Caco-2 (cell line): ENCODE measurements at regions not wholly inside any gene's neighbourhood (a gene's known extent, or its start where the extent isn't known, plus 50 kb on each side); places are given as distances from the start of the nearest gene placed in this dataset.
"Not testable (repeated sequence)": the region's sequence is repeated elsewhere in the genome, so short reads cannot be mapped to it uniquely, and the experiment has no call there.

ENCODE experiments used
- BruUV-seq: library from RNA; stranded (reverse); fragments of 400-500 nt; replicated peaks from 2 replicates; lab custom pipeline; 2021; lab: Mats Ljungman, UMichigan
- CTCF ChIA-PET: fragments of 300-600 bp; sonication (Branson Sonifier 250); formaldehyde crosslinking; loops from one replicate; lab custom pipeline; 2022; ENCODE audit warnings: antibody characterized with exemption; lab: Charles Lee
- POLR2A ChIA-PET: fragments of 300-600 bp; sonication (Branson Sonifier 250); formaldehyde crosslinking; loops from one replicate; lab custom pipeline; 2022; ENCODE audit warnings: antibody characterized with exemption; lab: Charles Lee
- DNase-seq, 2 experiments: peaks; one replicate each; pipeline versions ENCODE4 v3.0.0 to v3.0.0-alpha.2; 2020 to 2022
- H3K27me3 ChIP-seq: replicated peaks from 2 replicates; pipeline ENCODE4 v1.6.0; 2011; ENCODE audit warnings: low read length; ENCODE audit not compliant: control insufficient read depth, insufficient read depth
- H3K36me3 ChIP-seq: 2 replicates; pipeline ENCODE4 v1.5.1; 2011; ENCODE audit warnings: low read length; ENCODE audit not compliant: control insufficient read depth, insufficient read depth
- H3K4me1 ChIP-seq: fragments of 250-450 bp; sonication (Bioruptor Pico); 2 replicates; pipeline ENCODE4 v1.5.1; 2020; ENCODE audit warnings: mild to moderate bottlenecking
- H3K4me3 ChIP-seq: 2 replicates; pipeline ENCODE4 v1.5.1; 2011; ENCODE audit warnings: low read depth, mild to moderate bottlenecking, control low read depth, low read length
- H3K9me3 ChIP-seq: fragments of 250-450 bp; sonication (Bioruptor Pico); 2 replicates; pipeline ENCODE4 v1.5.1; 2020; ENCODE audit warnings: mild to moderate bottlenecking, moderate library complexity
- H3K27ac Mint-ChIP-seq: one replicate; pipeline ENCODE4 v1.8.0; 2022; ENCODE audit warnings: mixed read lengths; ENCODE audit not compliant: unreplicated experiment
- H3K27me3 Mint-ChIP-seq: one replicate; pipeline ENCODE4 v1.8.0; 2022; ENCODE audit warnings: mixed read lengths; ENCODE audit not compliant: insufficient read depth, unreplicated experiment
- H3K36me3 Mint-ChIP-seq: one replicate; pipeline ENCODE4 v1.8.0; 2022; ENCODE audit warnings: mild to moderate bottlenecking, mixed read lengths; ENCODE audit not compliant: insufficient read depth, unreplicated experiment
- H3K4me1 Mint-ChIP-seq: one replicate; pipeline ENCODE4 v1.8.0; 2022; ENCODE audit warnings: low read depth, mixed read lengths; ENCODE audit not compliant: unreplicated experiment
- H3K4me3 Mint-ChIP-seq: one replicate; pipeline ENCODE4 v1.8.0; 2022; ENCODE audit warnings: mild to moderate bottlenecking, moderate library complexity, mixed read lengths; ENCODE audit not compliant: unreplicated experiment
- H3K9me3 Mint-ChIP-seq: one replicate; pipeline ENCODE4 v1.8.0; 2022; ENCODE audit warnings: mixed read lengths; ENCODE audit not compliant: unreplicated experiment
- intact Hi-C: fragments of 100-400 bp; cut with micrococcal nuclease; formaldehyde crosslinking; loops from one replicate; pipeline ENCODE4 v1.10.0; 2022; ENCODE audit not compliant: unreplicated experiment
- TF ChIP-seq, protein P1 (sequence below), 2 experiments: fragments of 200-600 bp in 1 of 2; IDR thresholded peaks; 1 replicate in 1 of 2; 2 replicates in 1 of 2; pipeline versions ENCODE4 v1.5.1 to v1.8.0; 2011 to 2022; ENCODE audit warnings: antibody characterized with exemption in 1 of 2, control low read depth in 1 of 2, inconsistent platforms in 1 of 2, low read depth in 1 of 2, low read length in 1 of 2, mild to moderate bottlenecking in 1 of 2, moderate library complexity in 1 of 2; ENCODE audit not compliant: insufficient read depth in 1 of 2, severe bottlenecking in 1 of 2, unreplicated experiment in 1 of 2

DNA sequence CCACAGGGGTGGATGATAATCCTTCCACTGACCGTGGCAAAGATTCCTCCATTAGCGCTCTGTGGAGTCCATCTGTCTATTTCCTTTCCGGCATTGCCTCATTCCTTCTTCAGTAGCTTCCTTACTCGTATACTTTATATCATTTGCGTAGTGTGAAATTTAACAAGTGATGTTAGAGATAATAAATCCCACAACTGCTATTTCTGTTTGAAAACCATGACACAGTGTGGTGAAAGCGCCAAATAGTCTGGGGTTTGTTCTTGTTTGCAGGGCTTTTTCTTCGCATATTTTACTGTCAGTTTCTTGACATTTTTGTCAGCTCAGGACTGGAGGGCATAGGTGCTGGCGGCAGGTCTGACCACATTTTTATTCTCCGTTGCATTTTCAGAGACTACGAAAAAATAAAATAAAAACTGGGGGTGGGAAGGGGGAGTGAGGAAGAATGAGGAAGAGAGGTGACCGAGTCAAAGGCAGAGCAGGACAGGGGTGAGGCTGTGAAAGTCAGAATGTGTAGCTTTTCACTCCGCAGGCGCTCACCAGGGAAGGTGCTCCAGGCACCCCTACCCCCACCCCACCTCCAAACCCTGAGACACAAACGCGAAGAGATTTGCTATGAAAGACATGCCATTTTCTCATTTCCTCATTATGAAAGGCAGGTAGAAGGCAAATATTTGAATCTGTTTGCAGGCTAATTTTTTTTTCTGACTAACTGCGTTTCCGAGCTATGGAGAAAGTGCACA is 965.0 kb downstream of the MCTP2 start:
- H3K36me3 ChIP-seq, result no peaks in the 10 kb centered on the region
- H3K9me3 ChIP-seq, result no peaks in the 10 kb centered on the region
- Mint-ChIP-seq H3K4me3 (peak overlapping the region; percentile 33), H3K4me1 (no peaks in the 10 kb centered on the region), H3K27ac (no peak overlapping the region), H3K9me3 (peaks cover 22% of the 10 kb centered on the region), H3K27me3 (peaks cover 5% of the 10 kb centered on the region), H3K36me3 (no peaks in the 10 kb centered on the region)
- no peak for DNase-seq
- no peak overlapping the region for H3K4me3 ChIP-seq
- H3K4me1 ChIP-seq, result no peaks in the 10 kb centered on the region
- no peaks in the 10 kb centered on the region for H3K27me3 ChIP-seq
- CTCF ChIA-PET, result no interaction called here
- intact Hi-C loops, result no loop called here
- POLR2A ChIA-PET, result no interaction called here
- TF ChIP-seq, protein P1, sequence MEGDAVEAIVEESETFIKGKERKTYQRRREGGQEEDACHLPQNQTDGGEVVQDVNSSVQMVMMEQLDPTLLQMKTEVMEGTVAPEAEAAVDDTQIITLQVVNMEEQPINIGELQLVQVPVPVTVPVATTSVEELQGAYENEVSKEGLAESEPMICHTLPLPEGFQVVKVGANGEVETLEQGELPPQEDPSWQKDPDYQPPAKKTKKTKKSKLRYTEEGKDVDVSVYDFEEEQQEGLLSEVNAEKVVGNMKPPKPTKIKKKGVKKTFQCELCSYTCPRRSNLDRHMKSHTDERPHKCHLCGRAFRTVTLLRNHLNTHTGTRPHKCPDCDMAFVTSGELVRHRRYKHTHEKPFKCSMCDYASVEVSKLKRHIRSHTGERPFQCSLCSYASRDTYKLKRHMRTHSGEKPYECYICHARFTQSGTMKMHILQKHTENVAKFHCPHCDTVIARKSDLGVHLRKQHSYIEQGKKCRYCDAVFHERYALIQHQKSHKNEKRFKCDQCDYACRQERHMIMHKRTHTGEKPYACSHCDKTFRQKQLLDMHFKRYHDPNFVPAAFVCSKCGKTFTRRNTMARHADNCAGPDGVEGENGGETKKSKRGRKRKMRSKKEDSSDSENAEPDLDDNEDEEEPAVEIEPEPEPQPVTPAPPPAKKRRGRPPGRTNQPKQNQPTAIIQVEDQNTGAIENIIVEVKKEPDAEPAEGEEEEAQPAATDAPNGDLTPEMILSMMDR (IDR thresholded peaks at IDR 0.05; ENCODE audit: insufficient read depth in 1 of 2, low read depth in 1 of 2, low read length in 1 of 2, severe bottlenecking in 1 of 2, unreplicated experiment in 1 of 2), result no peak
- no TSS peak for BruUV-seq

DNA sequence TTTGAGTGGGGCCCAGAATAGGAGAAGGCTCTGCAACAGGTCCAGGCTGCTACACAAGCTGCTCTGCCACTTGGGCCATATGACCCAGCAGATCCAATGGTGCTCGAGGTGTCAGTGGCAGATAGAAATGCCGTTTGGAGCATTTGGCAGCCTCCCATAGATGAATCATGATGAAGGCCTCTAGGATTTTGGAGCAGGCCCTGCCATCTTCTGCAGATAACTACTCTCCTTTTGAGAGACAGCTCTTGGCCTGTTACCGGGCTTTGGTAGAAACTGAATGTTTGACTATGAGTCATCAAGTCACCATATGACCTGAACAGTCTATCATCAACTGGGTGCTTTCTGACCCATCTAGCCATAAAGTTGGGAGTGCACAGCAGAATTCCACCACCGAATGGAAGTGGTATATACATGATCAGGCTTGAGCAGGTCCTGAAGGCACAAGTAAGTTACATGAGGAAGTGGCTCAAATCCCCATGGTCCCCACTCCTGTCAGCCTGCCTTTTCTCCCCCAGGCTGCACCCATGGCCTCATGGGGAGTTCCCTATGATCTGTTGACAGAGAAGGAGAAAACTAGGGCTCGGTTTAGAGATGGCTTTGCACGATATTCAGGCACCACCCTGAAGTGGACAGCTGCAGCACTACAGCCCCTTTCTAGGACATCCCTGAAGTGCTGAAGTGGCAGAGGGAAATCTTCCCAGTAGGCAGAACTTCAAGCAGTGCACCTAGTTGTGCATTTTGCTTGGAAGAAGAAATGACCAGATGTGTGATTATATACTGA is 971.4 kb downstream of the MCTP2 start:
- no peaks in the 10 kb centered on the region for H3K36me3 ChIP-seq
- H3K4me1 ChIP-seq, result no peaks in the 10 kb centered on the region
- no TSS peak for BruUV-seq
- Mint-ChIP-seq H3K27ac (no peak overlapping the region), H3K4me1 (no peaks in the 10 kb centered on the region), H3K4me3 (no peak overlapping the region), H3K9me3 (peaks cover 39% of the 10 kb centered on the region), H3K36me3 (no peaks in the 10 kb centered on the region), H3K27me3 (no peaks in the 10 kb centered on the region)
- TF ChIP-seq, protein P1 (IDR thresholded peaks at IDR 0.05; ENCODE audit: insufficient read depth in 1 of 2, low read depth in 1 of 2, low read length in 1 of 2, severe bottlenecking in 1 of 2, unreplicated experiment in 1 of 2), result no peak
- ChIA-PET POLR2A (no interaction called here), CTCF (no interaction called here)
- no peaks in the 10 kb centered on the region for H3K9me3 ChIP-seq
- intact Hi-C loops, result no loop called here
- no peak overlapping the region for H3K4me3 ChIP-seq
- no peaks in the 10 kb centered on the region for H3K27me3 ChIP-seq
- no peak for DNase-seq

DNA sequence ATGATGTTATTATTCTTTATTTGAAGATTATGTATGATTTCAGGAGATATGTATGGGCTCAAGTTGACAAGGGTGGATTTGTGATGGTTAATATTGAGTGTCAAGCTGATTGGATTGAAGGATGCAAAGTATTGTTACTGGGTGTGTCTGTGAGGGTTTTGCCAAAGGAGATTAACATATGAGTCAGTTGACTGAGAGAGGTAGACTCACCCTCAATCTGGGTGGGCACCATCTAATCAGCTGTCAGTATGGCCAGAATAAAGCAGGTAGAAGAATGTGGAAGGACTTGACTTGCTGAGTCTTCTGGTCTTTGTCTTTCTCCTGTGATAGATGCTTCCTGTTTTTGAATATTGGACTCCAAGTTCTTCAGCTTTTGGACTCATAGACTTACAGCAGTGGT is 973.7 kb downstream of the MCTP2 start:
- H3K27me3 ChIP-seq, result no peaks in the 10 kb centered on the region
- H3K36me3 ChIP-seq, result no peaks in the 10 kb centered on the region
- no peaks in the 10 kb centered on the region for H3K36me3 Mint-ChIP-seq
- POLR2A ChIA-PET, result no interaction called here
- H3K4me3 Mint-ChIP-seq, result no peak overlapping the region
- no peak overlapping the region for H3K4me3 ChIP-seq
- H3K9me3 Mint-ChIP-seq, result peaks cover 34% of the 10 kb centered on the region
- H3K9me3 ChIP-seq, result no peaks in the 10 kb centered on the region
- H3K27ac Mint-ChIP-seq, result no peak overlapping the region
- H3K4me1 Mint-ChIP-seq, result no peaks in the 10 kb centered on the region
- BruUV-seq, result no TSS peak
- CTCF ChIA-PET, result no interaction called here
- intact Hi-C loops, result no loop called here
- no peaks in the 10 kb centered on the region for H3K4me1 ChIP-seq
- no peak for DNase-seq
- TF ChIP-seq, protein P1 (IDR thresholded peaks at IDR 0.05; ENCODE audit: insufficient read depth in 1 of 2, low read depth in 1 of 2, low read length in 1 of 2, severe bottlenecking in 1 of 2, unreplicated experiment in 1 of 2), result no peak
- no peaks in the 10 kb centered on the region for H3K27me3 Mint-ChIP-seq

DNA sequence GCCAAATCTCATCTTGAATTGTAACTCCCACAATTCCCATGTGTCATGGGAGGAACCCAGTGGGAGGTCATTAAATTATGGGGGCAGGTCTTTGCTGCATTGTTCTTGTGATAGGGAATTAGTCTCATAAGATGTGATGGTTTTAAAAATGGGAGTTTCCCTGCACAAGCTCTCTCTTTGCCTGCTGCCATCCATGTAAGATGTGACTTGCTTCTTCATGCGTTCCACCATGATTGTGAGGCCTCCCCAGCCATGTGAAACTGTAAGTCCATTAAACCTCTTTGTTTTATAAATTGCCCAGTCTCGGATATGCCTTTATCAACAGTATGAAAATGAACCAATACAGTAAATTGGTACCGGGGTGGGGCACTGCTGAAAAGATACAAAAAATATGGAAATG is 974.5 kb downstream of the MCTP2 start:
- peaks cover 32% of the 10 kb centered on the region for H3K9me3 Mint-ChIP-seq
- H3K27me3 ChIP-seq, POLR2A ChIA-PET, CTCF ChIA-PET, H3K4me1 Mint-ChIP-seq, H3K27me3 Mint-ChIP-seq, H3K9me3 ChIP-seq, BruUV-seq, H3K4me3 Mint-ChIP-seq, DNase-seq, H3K4me3 ChIP-seq, H3K4me1 ChIP-seq, H3K36me3 ChIP-seq, intact Hi-C loops, H3K36me3 Mint-ChIP-seq, H3K27ac Mint-ChIP-seq: not testable (repeated sequence)
